Sigmoid colon (tissue), 4 donors: ENCODE measurements at regions not wholly inside any gene's neighbourhood (a gene's known extent, or its start where the extent isn't known, plus 50 kb on each side); places are given as distances from the start of the nearest gene placed in this dataset.

Experiments
- CTCF ChIP-seq, 4 experiments: fragments of 450-650 bp in 3 of 4; fragments of 200-600 bp in 1 of 4; IDR thresholded peaks; one replicate each; pipeline ENCODE4 v1.5.1; 2016 to 2019; ENCODE audit warnings: antibody characterized with exemption in 4 of 4, mild to moderate bottlenecking in 3 of 4, moderate library complexity in 2 of 4
- POLR2A ChIP-seq, 2 donors: fragments of 450-650 bp; IDR thresholded peaks; one replicate each; pipeline ENCODE4 v1.6.1; 2016; ENCODE audit warnings: antibody characterized with exemption in 2 of 2, mild to moderate bottlenecking in 2 of 2, moderate library complexity in 2 of 2
- POLR2AphosphoS5 ChIP-seq, 4 donors: sonication (generic); formaldehyde crosslinking; IDR thresholded peaks; one replicate each; pipeline ENCODE4 v1.6.1; 2017; ENCODE audit warnings: antibody characterized with exemption in 4 of 4

GRCh38 chr1:195876792-195877191 lies 731.4 kb downstream of the KCNT2 start:
- TF ChIP-seq POLR2A (IDR thresholded peaks at IDR 0.05) (no peak), CTCF (IDR thresholded peaks at IDR 0.05) (no peak), POLR2AphosphoS5 (IDR thresholded peaks at IDR 0.05) (no peak)
